Tongue (tissue), 1 donor: ENCODE measurements at regions not wholly inside any gene's neighbourhood (a gene's known extent, or its start where the extent isn't known, plus 50 kb on each side); places are given as distances from the start of the nearest gene placed in this dataset.
"Not testable (repeated sequence)": the region's sequence is repeated elsewhere in the genome, so short reads cannot be mapped to it uniquely, and the experiment has no call there.

Experiments used
- DNase-seq: peaks from one replicate; pipeline ENCODE4 v3.0.0-alpha.2; 2015

GRCh38 chr1:182157187-182157586 lies 95.7 kb upstream of the ZNF648 start:
- DNase-seq = no peak

DNA sequence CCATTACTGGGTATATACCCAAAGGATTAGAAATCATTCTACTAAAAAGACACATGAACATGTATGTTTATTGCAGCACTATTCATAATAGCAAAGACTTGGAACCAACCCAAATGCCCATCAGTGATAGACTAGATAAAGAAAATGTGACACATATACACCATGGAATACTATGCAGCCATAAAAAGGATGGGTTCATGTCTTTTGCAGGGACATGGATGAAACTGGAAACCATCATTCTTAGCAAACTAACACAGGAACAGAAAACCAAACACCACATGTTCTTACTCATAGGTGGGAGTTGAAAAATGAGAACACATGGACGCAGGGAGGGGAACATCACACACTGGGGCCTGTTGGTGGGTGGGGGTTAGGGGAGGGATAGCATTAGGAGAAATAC lies 92.9 kb upstream of the ZNF648 start:
- not testable (repeated sequence) for DNase-seq

GRCh38 chr1:182149411-182149965 lies 88.0 kb upstream of the ZNF648 start:
- DNase-seq = no peak

DNA sequence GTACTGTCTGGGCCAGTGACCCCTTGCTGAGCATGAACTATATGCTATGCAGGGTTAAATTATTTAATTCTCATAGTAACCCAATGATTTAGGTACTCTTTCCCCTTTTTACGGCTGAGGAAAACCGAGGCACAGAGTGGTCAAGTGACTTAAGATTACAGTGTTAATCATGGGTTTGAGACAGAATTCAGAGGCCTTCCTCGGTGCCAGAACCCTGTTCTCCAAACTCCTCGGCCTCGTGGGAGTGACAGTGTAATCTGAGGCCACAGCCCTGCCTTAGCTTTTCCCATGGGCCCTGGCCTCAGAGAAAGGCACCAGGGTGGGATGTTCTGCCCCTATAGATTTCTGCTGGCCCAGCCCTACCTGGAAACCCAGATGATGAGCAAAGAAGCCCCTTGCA lies 86.4 kb upstream of the ZNF648 start:
- no peak for DNase-seq

DNA sequence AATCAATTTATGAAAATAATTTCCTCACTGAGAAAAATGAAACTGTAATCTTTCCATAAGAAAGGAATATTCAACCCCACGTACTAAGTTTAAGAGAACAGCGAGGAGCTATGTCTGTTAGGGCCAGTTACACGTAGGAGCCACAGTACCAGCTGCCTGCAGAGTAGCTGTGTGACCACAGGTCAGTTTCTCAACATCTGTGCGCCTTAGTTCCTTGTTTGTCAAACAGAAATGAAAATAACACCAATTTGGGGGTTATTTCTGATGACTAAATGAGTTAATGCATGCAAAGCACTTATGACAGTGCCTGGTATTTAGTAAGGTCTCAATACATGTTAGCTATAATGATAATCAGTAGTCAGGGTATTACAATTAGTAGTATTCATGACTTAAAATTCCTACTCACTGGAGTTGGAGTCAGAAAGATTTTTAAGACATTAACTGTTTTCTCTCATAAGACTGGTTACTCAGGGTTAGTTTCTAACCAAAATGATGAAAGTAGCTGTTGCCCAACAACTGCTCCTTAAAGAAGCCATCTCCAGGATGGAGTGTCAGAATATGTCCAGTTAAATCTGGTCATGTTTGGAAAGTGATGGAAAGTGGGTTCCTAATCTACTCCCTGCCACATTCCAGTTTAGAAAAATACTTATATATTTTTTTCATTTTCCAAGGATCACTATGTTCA lies 85.8 kb upstream of the ZNF648 start:
- DNase-seq = no peak

- DNase-seq = no peak
These were observed 84.8 kb upstream of the ZNF648 start for GRCh38 chr1:182146286-182146685.

DNA sequence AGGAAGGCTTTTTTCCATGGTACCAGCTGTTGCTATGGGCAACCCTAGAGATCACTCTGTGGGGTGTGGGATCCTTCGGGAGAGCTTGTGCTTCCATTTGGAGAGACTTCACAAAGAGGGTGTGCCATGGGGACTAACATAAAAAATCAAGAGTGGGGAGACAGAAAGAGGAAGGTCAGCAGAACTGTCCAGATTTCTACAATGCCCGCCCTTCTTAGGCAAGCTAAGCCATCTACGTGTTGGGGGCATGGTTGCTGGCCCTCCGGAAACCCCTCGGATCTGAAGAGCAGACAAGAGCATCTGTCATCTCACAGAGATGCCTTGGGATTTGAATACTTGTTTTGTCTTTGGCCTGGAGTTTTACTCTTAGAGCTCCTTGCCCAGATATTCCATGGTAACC lies 83.9 kb upstream of the ZNF648 start:
- no peak for DNase-seq

DNA sequence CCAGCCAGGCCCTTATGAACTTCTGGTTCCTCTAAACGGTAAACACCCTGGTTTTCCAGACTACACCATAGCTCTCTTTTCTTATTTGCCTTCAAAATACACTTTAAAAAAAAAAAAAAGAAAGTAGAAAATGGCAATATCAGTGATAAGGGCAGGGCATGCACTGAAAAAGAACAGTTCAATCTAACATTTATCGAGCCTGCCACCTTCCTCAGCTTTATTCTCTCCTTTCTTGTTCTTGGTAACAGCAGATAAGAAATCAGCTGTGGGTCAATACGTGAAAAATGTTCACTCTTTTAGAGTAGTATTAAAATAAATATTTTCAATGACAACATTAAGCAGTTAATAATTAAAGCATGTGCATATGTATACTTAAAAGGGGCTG lies 83.1 kb upstream of the ZNF648 start:
- no peak for DNase-seq

DNA sequence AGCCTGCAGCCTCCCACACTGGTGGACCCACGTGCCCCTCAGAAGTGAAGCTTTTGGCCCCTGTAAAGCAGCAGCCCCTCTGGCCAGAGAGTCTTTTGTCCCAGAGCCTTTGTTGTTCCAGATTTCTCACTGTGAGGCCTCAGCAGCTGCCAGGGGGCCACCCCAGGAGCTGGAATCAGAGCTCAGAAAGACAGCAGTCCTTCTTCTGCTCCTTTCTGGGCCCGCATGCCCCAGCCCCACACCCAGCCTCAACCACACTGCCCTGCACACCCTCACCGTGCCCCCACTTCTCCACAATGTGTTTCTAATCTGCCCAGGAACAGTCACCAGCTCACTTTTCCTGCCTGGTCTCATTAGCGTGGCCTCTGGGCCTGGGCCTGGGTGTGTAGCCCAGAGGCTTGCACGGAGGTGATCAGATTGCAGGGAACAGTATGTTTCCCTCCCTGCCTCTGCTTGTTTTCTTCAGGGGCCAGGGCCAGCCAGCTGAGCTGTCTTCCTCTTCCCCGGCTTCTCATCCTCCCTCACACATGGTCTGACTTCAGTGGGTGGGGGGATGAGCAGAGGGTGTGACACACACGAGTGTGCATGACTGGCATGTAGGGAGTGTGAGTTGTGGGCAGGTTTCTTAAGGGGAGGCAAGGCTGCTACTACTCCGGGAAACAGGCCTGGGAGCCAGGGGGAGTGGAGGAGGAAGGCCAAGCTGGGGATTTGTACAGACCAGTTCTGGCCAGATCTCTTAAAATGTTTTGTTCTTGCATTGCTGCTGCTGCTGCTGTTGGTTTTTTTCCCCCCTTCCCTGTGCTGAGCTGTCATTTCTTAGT lies 82.5 kb upstream of the ZNF648 start:
- peak; percentile 88 for DNase-seq

DNA sequence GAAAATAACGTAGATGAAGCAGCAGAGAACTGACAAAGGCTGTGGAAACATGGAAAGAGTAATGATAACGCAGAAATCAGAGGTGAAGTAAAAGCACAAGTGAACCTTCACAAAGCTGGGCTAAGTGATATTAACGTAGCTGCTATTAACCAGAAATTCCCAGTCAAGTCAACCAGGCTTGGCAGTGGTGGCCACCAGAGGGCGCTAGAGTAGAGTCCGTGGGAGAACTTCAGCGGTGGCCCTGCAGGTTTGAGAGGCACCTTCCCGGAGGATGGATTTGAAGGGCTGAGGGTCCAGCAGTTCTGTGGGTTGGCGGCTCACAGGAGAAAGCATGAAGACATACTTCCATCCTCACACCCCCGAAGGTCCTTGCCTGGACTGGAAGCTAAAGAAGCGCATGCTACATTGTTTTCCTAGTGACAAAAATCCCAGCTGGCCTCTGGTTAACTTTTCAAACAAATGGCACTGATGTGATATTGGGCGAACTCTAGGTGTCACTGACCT lies 81.7 kb upstream of the ZNF648 start:
- peak; percentile 97 for DNase-seq

- DNase-seq = no peak
These were observed 81.1 kb upstream of the ZNF648 start for GRCh38 chr1:182142621-182143020.

DNA sequence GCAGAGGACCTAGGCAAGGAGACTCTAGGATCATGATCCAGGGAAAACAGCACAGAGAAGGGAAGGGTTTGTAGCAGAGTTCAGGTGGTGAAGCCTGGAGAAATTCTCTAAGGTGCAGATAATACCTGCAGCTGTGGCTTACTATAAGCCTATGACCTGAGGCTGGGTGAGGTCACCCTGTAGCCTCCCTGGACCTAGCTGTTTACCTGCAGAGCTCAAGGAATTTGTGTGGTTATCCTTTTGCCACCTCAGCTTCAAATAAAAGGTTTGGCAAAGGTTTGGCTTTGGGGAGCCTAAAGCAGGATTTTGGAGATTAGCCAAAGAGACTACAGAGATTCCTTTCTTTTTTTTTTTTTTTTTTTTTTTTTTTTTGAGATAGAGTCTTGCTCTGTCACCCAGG lies 79.5 kb upstream of the ZNF648 start:
- DNase-seq = no peak

DNA sequence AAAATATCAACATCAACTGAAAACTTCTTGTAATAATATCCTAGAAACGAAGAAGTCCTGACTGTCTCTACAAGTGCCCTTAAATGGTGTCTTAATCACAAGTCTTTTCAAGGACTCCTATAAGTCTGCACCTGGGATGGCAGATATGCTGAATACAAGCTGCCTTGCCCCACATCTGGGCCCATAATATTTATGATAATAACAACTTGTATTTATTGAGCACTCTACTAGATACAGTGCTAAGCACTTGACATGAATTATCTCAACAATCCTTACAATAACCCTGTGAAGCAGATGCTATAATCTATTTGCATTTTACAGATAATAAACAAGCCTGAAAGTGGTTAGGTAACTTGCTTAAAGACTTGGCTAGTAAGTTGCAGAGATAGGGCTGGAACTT lies 78.0 kb upstream of the ZNF648 start:
- DNase-seq = no peak

DNA sequence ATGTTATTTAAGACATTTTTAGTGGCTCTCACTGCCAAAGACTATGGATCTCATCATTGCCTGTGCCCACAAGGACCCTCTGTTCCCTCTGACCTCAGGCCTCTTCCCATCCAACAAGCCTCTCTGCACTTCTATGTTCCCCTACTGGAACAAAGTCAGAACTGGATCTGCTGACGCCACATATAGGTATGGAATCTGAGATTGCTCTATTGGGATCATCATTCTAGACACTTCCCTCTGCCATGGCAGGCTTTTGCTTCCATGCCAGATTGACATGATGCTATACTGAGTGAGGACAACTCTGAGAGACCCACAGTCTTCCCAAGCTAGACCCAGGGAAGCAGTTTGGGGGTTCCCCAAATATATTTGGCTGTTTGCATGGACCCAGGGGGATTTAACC lies 76.0 kb upstream of the ZNF648 start:
- DNase-seq = no peak

GRCh38 chr1:182135946-182136345 lies 74.4 kb upstream of the ZNF648 start:
- DNase-seq = no peak

- DNase-seq = no peak
These were observed 72.7 kb upstream of the ZNF648 start for GRCh38 chr1:182134257-182134656.

DNA sequence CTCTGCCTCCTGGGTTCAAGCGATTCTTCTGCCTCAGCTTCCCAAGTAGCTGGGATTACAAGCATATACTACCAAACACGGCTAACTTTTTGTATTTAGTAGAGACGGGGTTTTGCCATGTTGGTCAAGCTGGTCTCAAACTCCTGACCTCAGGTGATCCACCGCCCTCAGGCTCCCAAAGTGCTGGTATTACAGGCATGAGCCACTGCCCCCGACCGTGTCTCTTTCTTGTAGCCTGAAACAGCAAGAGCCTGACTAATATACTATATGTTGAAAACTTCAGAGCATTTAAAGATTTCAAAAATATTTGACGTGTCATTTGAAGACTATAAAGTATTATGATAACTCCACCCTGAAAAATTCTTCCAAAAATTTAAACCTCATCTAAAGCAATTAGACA lies 71.7 kb upstream of the ZNF648 start:
- DNase-seq = no peak

DNA sequence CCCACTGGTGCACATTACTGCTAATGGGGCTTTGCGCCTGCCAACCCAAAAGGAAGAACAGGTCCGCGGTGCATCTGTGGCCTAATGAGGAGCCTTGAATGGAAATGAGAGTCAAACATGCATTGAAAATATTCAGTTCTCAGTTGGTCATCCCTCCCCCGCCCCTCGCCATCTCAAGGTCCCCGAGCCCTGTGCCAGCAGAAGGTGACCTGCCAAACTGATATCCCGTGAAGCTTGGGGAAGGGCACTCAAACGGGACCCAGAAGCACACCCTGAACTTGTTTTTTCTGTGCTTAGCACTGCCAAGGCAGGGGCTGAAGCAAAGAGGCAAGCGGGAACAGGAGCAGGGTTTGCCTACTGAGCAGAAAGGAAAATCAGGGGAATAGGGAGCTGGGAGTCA lies 67.9 kb upstream of the ZNF648 start:
- DNase-seq = no peak

DNA sequence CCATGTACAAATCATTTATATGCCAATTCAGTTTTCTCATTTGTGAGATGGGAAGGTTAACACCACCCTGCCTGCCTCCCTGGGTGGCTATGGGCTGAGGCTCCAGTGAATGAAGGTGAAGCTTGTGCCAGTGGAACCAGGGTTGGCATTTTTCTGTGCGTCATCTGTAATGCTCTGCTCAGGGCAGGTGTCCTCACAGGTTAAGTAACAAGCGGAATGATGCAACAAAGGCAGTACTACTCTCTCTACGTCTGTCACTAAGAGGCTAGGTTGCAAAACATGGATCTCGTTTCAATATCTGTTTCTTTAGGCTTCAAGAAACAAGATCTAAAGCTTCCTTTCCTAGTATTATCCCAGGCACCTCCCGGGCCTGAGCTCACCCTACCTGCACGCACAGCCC lies 67.0 kb upstream of the ZNF648 start:
- no peak for DNase-seq

DNA sequence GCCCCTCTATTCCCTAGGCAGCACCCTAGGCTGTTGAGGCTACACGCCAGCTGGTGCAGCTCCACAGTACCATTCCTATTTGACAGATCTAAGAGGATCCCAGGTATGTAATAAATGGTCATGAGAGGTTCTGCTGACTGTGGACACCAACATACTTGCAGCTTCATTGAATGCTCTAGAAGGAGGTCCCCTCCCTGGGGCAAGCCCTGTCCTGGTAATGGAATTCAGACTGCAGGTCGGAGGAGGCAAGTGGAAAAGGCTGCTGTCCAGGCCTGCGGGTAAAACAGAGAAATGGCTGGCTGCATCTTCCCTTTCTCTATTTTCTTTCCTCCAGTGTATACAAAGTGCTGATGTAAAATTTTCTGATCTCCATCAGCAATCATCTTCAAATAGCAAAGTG lies 66.1 kb upstream of the ZNF648 start:
- no peak for DNase-seq

DNA sequence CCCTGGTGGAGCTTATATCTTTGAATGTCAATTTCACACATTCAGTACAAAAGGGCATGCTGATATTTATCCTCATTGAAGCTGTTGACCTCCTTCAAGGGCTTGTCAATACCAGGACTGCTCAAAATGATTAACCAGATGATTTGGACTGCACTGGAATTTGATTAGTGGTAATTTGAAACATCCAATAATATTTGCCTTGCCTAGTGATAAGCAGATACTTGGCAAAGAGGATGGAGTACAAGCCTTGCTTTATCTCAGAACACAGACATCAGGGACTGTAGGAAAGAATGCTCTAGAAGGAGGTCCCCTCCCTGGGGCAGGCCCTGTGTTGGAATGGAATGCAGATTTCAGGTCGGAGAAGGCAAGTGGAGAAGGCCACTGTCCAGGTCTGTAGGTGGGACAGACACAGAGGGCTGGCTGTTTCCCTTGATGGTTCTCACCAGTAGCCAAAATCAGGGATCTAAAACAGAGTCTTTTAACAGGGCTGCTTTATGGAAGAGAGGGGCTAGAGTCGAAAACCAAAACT lies 64.8 kb upstream of the ZNF648 start:
- no peak for DNase-seq

- DNase-seq = no peak
These were observed 61.4 kb upstream of the ZNF648 start for GRCh38 chr1:182122913-182123260.

DNA sequence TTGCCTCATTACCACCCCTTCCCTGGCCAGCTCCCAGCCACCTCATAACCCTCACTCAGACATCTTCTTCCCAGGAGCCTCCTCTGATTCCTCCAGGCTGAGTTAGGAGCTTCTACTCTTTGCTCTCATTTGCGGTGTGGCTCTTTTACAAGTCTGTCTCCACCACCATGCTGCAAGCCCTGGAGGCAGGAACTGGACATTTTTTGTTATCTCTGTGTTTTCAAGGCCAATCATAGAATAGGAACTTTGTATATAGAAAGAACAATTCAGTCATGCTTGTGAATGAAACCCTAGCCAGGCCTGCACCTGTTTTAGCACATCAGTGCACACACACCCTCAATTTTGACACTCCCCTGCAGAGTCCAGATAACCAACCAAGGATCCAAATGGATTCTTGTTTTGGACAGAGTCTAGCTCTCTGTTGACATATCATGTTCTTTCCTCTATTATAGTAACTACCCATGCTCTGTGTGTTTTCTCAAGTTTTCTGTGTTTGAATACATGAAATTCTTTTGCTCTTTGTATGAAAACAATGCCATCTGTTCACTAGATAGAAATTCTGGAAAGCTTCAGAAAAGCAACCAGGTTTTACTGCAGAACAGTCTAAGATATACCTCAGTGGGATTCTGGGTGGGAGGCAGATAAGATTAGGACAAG lies 60.9 kb upstream of the ZNF648 start:
- peak; percentile 84 for DNase-seq
